ENCODE measurements at regions not wholly inside any gene's neighbourhood (a gene's known extent, or its start where the extent isn't known, plus 50 kb on each side); places are given as distances from the start of the nearest gene placed in this dataset.

DNA sequence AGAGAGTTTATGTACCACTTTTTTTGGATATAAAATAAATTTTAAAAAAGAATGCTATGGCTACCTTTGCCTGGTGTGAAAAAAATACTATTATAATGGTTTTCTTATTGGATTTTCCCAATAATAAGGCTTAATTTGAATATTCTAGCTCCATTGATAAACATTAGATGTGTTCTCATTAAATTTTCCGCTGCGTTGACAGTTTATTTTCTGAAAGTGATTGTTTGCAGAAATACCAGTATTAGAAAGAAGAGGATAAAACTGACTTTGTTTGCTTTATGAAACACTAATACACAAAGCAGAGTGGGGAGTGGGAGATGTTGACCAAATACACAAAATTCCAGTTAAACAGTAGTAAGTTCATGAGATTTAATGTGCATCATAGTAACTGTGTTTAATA lies 433.3 kb upstream of the TMEFF2 start:
- TF ChIP-seq NFIC (IDR thresholded peaks at IDR 0.05) (no peak), YY1 (IDR thresholded peaks at IDR 0.05; ENCODE audit: low read depth) (no peak), TAF1 (IDR thresholded peaks at IDR 0.05; ENCODE audit: low read depth) (no peak), RAD21 (IDR thresholded peaks at IDR 0.05; ENCODE audit: low read depth) (no peak), TEAD4 (IDR thresholded peaks at IDR 0.05) (no peak), CEBPB (IDR thresholded peaks at IDR 0.05) (no peak), TCF12 (IDR thresholded peaks at IDR 0.05; ENCODE audit: low read depth) (no peak), USF1 (IDR thresholded peaks at IDR 0.05) (no peak)
- TF ChIP-seq, protein P1, sequence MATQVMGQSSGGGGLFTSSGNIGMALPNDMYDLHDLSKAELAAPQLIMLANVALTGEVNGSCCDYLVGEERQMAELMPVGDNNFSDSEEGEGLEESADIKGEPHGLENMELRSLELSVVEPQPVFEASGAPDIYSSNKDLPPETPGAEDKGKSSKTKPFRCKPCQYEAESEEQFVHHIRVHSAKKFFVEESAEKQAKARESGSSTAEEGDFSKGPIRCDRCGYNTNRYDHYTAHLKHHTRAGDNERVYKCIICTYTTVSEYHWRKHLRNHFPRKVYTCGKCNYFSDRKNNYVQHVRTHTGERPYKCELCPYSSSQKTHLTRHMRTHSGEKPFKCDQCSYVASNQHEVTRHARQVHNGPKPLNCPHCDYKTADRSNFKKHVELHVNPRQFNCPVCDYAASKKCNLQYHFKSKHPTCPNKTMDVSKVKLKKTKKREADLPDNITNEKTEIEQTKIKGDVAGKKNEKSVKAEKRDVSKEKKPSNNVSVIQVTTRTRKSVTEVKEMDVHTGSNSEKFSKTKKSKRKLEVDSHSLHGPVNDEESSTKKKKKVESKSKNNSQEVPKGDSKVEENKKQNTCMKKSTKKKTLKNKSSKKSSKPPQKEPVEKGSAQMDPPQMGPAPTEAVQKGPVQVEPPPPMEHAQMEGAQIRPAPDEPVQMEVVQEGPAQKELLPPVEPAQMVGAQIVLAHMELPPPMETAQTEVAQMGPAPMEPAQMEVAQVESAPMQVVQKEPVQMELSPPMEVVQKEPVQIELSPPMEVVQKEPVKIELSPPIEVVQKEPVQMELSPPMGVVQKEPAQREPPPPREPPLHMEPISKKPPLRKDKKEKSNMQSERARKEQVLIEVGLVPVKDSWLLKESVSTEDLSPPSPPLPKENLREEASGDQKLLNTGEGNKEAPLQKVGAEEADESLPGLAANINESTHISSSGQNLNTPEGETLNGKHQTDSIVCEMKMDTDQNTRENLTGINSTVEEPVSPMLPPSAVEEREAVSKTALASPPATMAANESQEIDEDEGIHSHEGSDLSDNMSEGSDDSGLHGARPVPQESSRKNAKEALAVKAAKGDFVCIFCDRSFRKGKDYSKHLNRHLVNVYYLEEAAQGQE (IDR thresholded peaks at IDR 0.05; ENCODE audit: low read depth): no peak
